ACC112 (cell line): ENCODE measurements at regions not wholly inside any gene's neighbourhood (a gene's known extent, or its start where the extent isn't known, plus 50 kb on each side); places are given as distances from the start of the nearest gene placed in this dataset.
"Not testable (repeated sequence)": the region's sequence is repeated elsewhere in the genome, so short reads cannot be mapped to it uniquely, and the experiment has no call there.

Source experiments
- H2AFZ ChIP-seq: fragments of 200-600 bp; sonication (generic); one replicate; pipeline ENCODE4 v1.6.0; 2017; ENCODE audit warnings: antibody characterized with exemption, low read length; ENCODE audit not compliant: unreplicated experiment
- H3K27ac ChIP-seq: fragments of 200-600 bp; sonication (generic); 2 replicates; pipeline ENCODE4 v1.5.1; 2014; ENCODE audit warnings: low read depth, mild to moderate bottlenecking, antibody characterized with exemption, low read length, moderate library complexity
- H3K27me3 ChIP-seq: fragments of 200-600 bp; sonication (generic); 2 replicates; pipeline ENCODE4 v1.6.1; 2014; ENCODE audit warnings: mild to moderate bottlenecking, antibody characterized with exemption, low read length, moderate library complexity, mixed read lengths; ENCODE audit not compliant: insufficient read depth
- H3K36me3 ChIP-seq: fragments of 200-600 bp; sonication (generic); 2 replicates; pipeline ENCODE4 v1.6.1; 2016; ENCODE audit warnings: mild to moderate bottlenecking, antibody characterized with exemption, low read length, moderate library complexity, mixed read lengths; ENCODE audit not compliant: insufficient read depth
- H3K4me1 ChIP-seq: fragments of 200-600 bp; sonication (generic); one replicate; pipeline ENCODE4 v1.6.1; 2016; ENCODE audit warnings: low read length, mixed read lengths; ENCODE audit not compliant: insufficient read depth, unreplicated experiment, control insufficient read depth
- H3K4me3 ChIP-seq: fragments of 200-600 bp; sonication (generic); 2 replicates; pipeline ENCODE4 v1.5.1; 2014; ENCODE audit warnings: mild to moderate bottlenecking, low read depth, low read length
- H3K79me2 ChIP-seq: fragments of 200-600 bp; sonication (generic); one replicate; pipeline ENCODE4 v1.6.0; 2016; ENCODE audit warnings: low read length; ENCODE audit not compliant: control insufficient read depth, unreplicated experiment, insufficient read depth

GRCh38 chr3:22371036-22371435, 620.0 kb upstream of the ZNF385D start:
- Histone ChIP-seq H3K36me3 (no peaks in the 10 kb centered on the region), H3K27me3 (peaks cover 43% of the 10 kb centered on the region), H3K27ac (no peak overlapping the region), H2AFZ (no peak overlapping the region), H3K4me1 (no peaks in the 10 kb centered on the region), H3K79me2 (no peaks in the 10 kb centered on the region), H3K4me3 (no peak overlapping the region)

- H3K36me3 ChIP-seq = no peaks in the 10 kb centered on the region
- peaks cover under 1% of the 10 kb centered on the region for H3K4me1 ChIP-seq
- peak overlapping the region; percentile 66 for H2AFZ ChIP-seq
- no peaks in the 10 kb centered on the region for H3K79me2 ChIP-seq
- H3K4me3 ChIP-seq = peak overlapping the region; percentile 75
- H3K27ac ChIP-seq = no peak overlapping the region
- peaks cover 43% of the 10 kb centered on the region for H3K27me3 ChIP-seq
These were observed 620.7 kb upstream of the ZNF385D start for GRCh38 chr3:22371607-22372291.

- Histone ChIP-seq H3K79me2 (no peaks in the 10 kb centered on the region), H3K4me1 (peaks cover 8% of the 10 kb centered on the region), H3K27me3 (peaks cover 43% of the 10 kb centered on the region), H2AFZ (peak overlapping the region; percentile 66), H3K36me3 (no peaks in the 10 kb centered on the region), H3K27ac (no peak overlapping the region), H3K4me3 (peak overlapping the region; percentile 75)
These were observed 621.5 kb upstream of the ZNF385D start for GRCh38 chr3:22372292-22373062.

GRCh38 chr3:22373182-22373581, 622.2 kb upstream of the ZNF385D start:
- Histone ChIP-seq H3K4me1 (peaks cover 13% of the 10 kb centered on the region), H3K27ac (no peak overlapping the region), H3K79me2 (no peaks in the 10 kb centered on the region), H3K36me3 (no peaks in the 10 kb centered on the region), H2AFZ (no peak overlapping the region), H3K27me3 (peaks cover 43% of the 10 kb centered on the region), H3K4me3 (peak overlapping the region; percentile 75; the same call in 1 of the 2 replicates)

GRCh38 chr3:22373827-22374226, 622.8 kb upstream of the ZNF385D start:
- peaks cover 43% of the 10 kb centered on the region for H3K27me3 ChIP-seq
- no peaks in the 10 kb centered on the region for H3K36me3 ChIP-seq

GRCh38 chr3:22377421-22377820, 626.4 kb upstream of the ZNF385D start:
- Histone ChIP-seq H3K79me2 (no peaks in the 10 kb centered on the region), H2AFZ (no peak overlapping the region), H3K27ac (no peak overlapping the region), H3K4me3 (no peak overlapping the region), H3K4me1 (peaks cover 13% of the 10 kb centered on the region), H3K27me3 (peaks cover 24% of the 10 kb centered on the region), H3K36me3 (no peaks in the 10 kb centered on the region)

More at GRCh38 chr3:22373827-22374226, 622.8 kb upstream of the ZNF385D start:
- Histone ChIP-seq H3K4me3 (no peak overlapping the region), H3K4me1 (peaks cover 13% of the 10 kb centered on the region), H3K27ac (no peak overlapping the region), H3K79me2 (no peaks in the 10 kb centered on the region), H2AFZ (no peak overlapping the region)

GRCh38 chr3:22378869-22379268, 627.9 kb upstream of the ZNF385D start:
- no peaks in the 10 kb centered on the region for H3K79me2 ChIP-seq
- H3K4me1 ChIP-seq = peaks cover 13% of the 10 kb centered on the region
- H3K27ac ChIP-seq = no peak overlapping the region
- H3K36me3 ChIP-seq = no peaks in the 10 kb centered on the region
- H3K4me3 ChIP-seq = no peak overlapping the region
- no peak overlapping the region for H2AFZ ChIP-seq
- H3K27me3 ChIP-seq = peaks cover 9% of the 10 kb centered on the region

GRCh38 chr3:22380253-22380652, 629.2 kb upstream of the ZNF385D start:
- H3K4me1 ChIP-seq = peaks cover 13% of the 10 kb centered on the region
- no peak overlapping the region for H3K4me3 ChIP-seq
- 0 out of 2 replicates have a peak, but pooled peaks cover 5% of the 10 kb centered on the region for H3K27me3 ChIP-seq
- H2AFZ ChIP-seq = no peak overlapping the region
- H3K27ac ChIP-seq = no peak overlapping the region
- no peaks in the 10 kb centered on the region for H3K79me2 ChIP-seq
- H3K36me3 ChIP-seq = no peaks in the 10 kb centered on the region

GRCh38 chr3:22381564-22381963, 630.6 kb upstream of the ZNF385D start:
- H3K27ac ChIP-seq, H3K4me3 ChIP-seq, H2AFZ ChIP-seq, H3K79me2 ChIP-seq, H3K36me3 ChIP-seq, H3K27me3 ChIP-seq: not testable (repeated sequence)
- H3K4me1 ChIP-seq = peaks cover 13% of the 10 kb centered on the region

GRCh38 chr3:22383285-22383684, 632.3 kb upstream of the ZNF385D start:
- no peak overlapping the region for H3K27ac ChIP-seq
- 0 out of 2 replicates have a peak, but pooled peaks cover 5% of the 10 kb centered on the region for H3K27me3 ChIP-seq
- no peak overlapping the region for H3K4me3 ChIP-seq
- no peak overlapping the region for H2AFZ ChIP-seq
- H3K4me1 ChIP-seq = no peaks in the 10 kb centered on the region
- H3K36me3 ChIP-seq = no peaks in the 10 kb centered on the region
- no peaks in the 10 kb centered on the region for H3K79me2 ChIP-seq

GRCh38 chr3:22386107-22386506, 635.1 kb upstream of the ZNF385D start:
- Histone ChIP-seq H3K27ac (no peak overlapping the region), H3K79me2 (no peaks in the 10 kb centered on the region), H3K4me1 (no peaks in the 10 kb centered on the region), H3K27me3 (no peaks in the 10 kb centered on the region), H3K36me3 (no peaks in the 10 kb centered on the region), H3K4me3 (no peak overlapping the region), H2AFZ (no peak overlapping the region)
